ENCODE measurements at regions not wholly inside any gene's neighbourhood (a gene's known extent, or its start where the extent isn't known, plus 50 kb on each side); places are given as distances from the start of the nearest gene placed in this dataset.
A peak's percentile ranks its signal among the peaks of the same experiment; 100 is the strongest.
"Not testable (repeated sequence)": the region's sequence is repeated elsewhere in the genome, so short reads cannot be mapped to it uniquely, and the experiment has no call there.

- H3K27me3 ChIP-seq: peaks cover 0 to 35% (median 0%) of the 10 kb centered on the region in 9 donors
- H3K4me3 ChIP-seq: no peak overlapping the region
- ATAC-seq (no peak), DNase-seq (no peak)
- intact Hi-C loops (cut with DNase I): loop anchor here in 1 of 10 donors (10.0 kb wide), 1 partner anchor 110 kb away; no protein-coding TSS in a partner anchor
- H3K9me3 ChIP-seq: peaks cover 0 to 7% (median 1%) of the 10 kb centered on the region in 12 donors
- TF ChIP-seq CTCF (IDR thresholded peaks at IDR 0.05): no peak
- no peak for TF ChIP-seq POLR2A (IDR thresholded peaks at IDR 0.05)
- 67 to 73% (median 70%) methylated on average over 10 of the region's 10 CpGs for WGBS, 4 donors
- H3K36me3 ChIP-seq: no peaks in the 10 kb centered on the region
- no peak overlapping the region for H3K27ac ChIP-seq
- H3K4me1 ChIP-seq: peaks cover 0 to 3% (median 0%) of the 10 kb centered on the region in 12 donors
Observed at GRCh38 chr1:21385022-21385421, 54.9 kb upstream of the NBPF3 start.

- H3K4me3 ChIP-seq: no peak overlapping the region
- ATAC-seq: no peak
- no peak for TF ChIP-seq POLR2A (IDR thresholded peaks at IDR 0.05)
- no peak for TF ChIP-seq CTCF (IDR thresholded peaks at IDR 0.05)
- peaks cover 0 to 9% (median 2%) of the 10 kb centered on the region in 12 donors for H3K9me3 ChIP-seq
- no peak for DNase-seq
- H3K36me3 ChIP-seq: no peaks in the 10 kb centered on the region
- intact Hi-C loops (cut with DNase I): loop anchor here in 1 of 10 donors (10.0 kb wide), 1 partner anchor 110 kb away; no protein-coding TSS in a partner anchor
- peaks cover 0 to 3% (median 0%) of the 10 kb centered on the region in 12 donors for H3K4me1 ChIP-seq
- H3K27me3 ChIP-seq: peaks cover 0 to 35% (median 0%) of the 10 kb centered on the region in 9 donors
- 60 to 74% (median 64%) methylated on average over 6 of the region's 6 CpGs for WGBS, 4 donors
- H3K27ac ChIP-seq: no peak overlapping the region
Observed at GRCh38 chr1:21384620-21385019, 55.3 kb upstream of the NBPF3 start.

GRCh38 chr1:21383785-21384401 lies 56.0 kb upstream of the NBPF3 start:
- DNase-seq: no peak
- no peak overlapping the region for H3K27ac ChIP-seq
- no peaks in the 10 kb centered on the region for H3K36me3 ChIP-seq
- intact Hi-C loops (cut with DNase I): loop anchor here in 1 of 10 donors (10.0 kb wide), 1 partner anchor 111 kb away; no protein-coding TSS in a partner anchor
- 58 to 64% (median 59%) methylated on average over 5 of the region's 5 CpGs for WGBS, 4 donors
- peaks cover 0 to 11% (median 2%) of the 10 kb centered on the region in 12 donors for H3K9me3 ChIP-seq
- H3K4me3 ChIP-seq: no peak overlapping the region
- peaks cover 0 to 40% (median 0%) of the 10 kb centered on the region in 9 donors for H3K27me3 ChIP-seq
- H3K4me1 ChIP-seq: peaks cover 0 to 3% (median 0%) of the 10 kb centered on the region in 12 donors
- TF ChIP-seq POLR2A (IDR thresholded peaks at IDR 0.05) (no peak), CTCF (IDR thresholded peaks at IDR 0.05) (no peak)
- ATAC-seq: no peak

- Histone ChIP-seq H3K27me3 (peaks cover 0 to 40% (median 0%) of the 10 kb centered on the region in 9 donors), H3K27ac (no peak overlapping the region), H3K4me1 (peaks cover 0 to 3% (median 0%) of the 10 kb centered on the region in 12 donors), H3K4me3 (no peak overlapping the region), H3K9me3 (peaks cover 0 to 16% (median 2%) of the 10 kb centered on the region in 12 donors), H3K36me3 (no peaks in the 10 kb centered on the region)
- 58 to 66% (median 61%) methylated on average over 3 of the region's 3 CpGs for WGBS, 4 donors
- TF ChIP-seq CTCF (IDR thresholded peaks at IDR 0.05): no peak
- intact Hi-C loops (cut with DNase I): loop anchor here in 1 of 10 donors (10.0 kb wide), 1 partner anchor 113 kb away; no protein-coding TSS in a partner anchor
- DNase-seq (no peak), ATAC-seq (peak in 3 of 4 donors; percentile 55 to 86 (median 78))
Observed at GRCh38 chr1:21381354-21381753, 58.6 kb upstream of the NBPF3 start.

- H3K27ac ChIP-seq, DNase-seq, ATAC-seq, H3K4me3 ChIP-seq, H3K4me1 ChIP-seq, H3K36me3 ChIP-seq: not testable (repeated sequence)
- H3K9me3 ChIP-seq: peaks cover 0 to 16% (median 2%) of the 10 kb centered on the region in 12 donors
- peaks cover 0 to 37% (median 0%) of the 10 kb centered on the region in 9 donors for H3K27me3 ChIP-seq
- WGBS, 4 donors: 77 to 83% (median 79%) methylated on average over 7 of the region's 7 CpGs
- intact Hi-C loops (cut with DNase I): loop anchor here in 1 of 10 donors (10.0 kb wide), 1 partner anchor 115 kb away; no protein-coding TSS in a partner anchor
Observed at GRCh38 chr1:21380147-21380546, 59.8 kb upstream of the NBPF3 start.

All from heart left ventricle (tissue), 16 donors.